K562 (cell line): ENCODE measurements at regions not wholly inside any gene's neighbourhood (a gene's known extent, or its start where the extent isn't known, plus 50 kb on each side); places are given as distances from the start of the nearest gene placed in this dataset.

Experiments
- ATAC-seq: fragments of 200-7000 bp; cut with Tn5 transposase; 3 replicates; pipeline ENCODE4 v1.9.1; 2020; ENCODE audit warnings: moderate library complexity
- BruUV-seq: library from RNA; stranded (reverse); fragments of 400-500 nt; replicated peaks from 2 replicates; lab custom pipeline; 2021; lab: Mats Ljungman, UMichigan
- CTCF ChIA-PET: fragments of 300-600 bp; formaldehyde crosslinking; extraction: SDS; loops from one replicate; lab custom pipeline; 2021; ENCODE audit warnings: low intra/inter-chr PET ratio; lab: Yijun Ruan, JAX
- POLR2A ChIA-PET: fragments of 300-600, 350-650 bp; sonication (Branson Sonifier 250); formaldehyde crosslinking; extraction: SDS; loops from one replicate; lab custom pipeline; 2021; ENCODE audit warnings: antibody characterized with exemption, inconsistent platforms; lab: Yijun Ruan, JAX
- DNase-seq, 4 experiments: peaks; one replicate each; pipeline versions ENCODE4 v3.0.0 to v3.0.0-alpha.2; 2011 to 2018; ENCODE audit warnings: low spot score in 3 of 4, mixed read lengths in 3 of 4; ENCODE audit errors: extremely low read depth in 1 of 4
- FAIRE-seq: peaks from 2 replicates; lab custom pipeline; 2011; peaks lifted over from hg19 to GRCh38; lab: Jason Lieb, UNC
- H2AFZ ChIP-seq: 2 replicates; pipeline ENCODE4 v1.6.0; 2011; ENCODE audit warnings: low read depth, low read length, control low read depth, inconsistent platforms
- H3K27ac ChIP-seq: fragments of 200-600 bp; 3 replicates; pipeline ENCODE4 v1.8.0; 2011; ENCODE audit warnings: low read depth, mild to moderate bottlenecking, control low read depth, inconsistent platforms, low read length, moderate library complexity, mixed read lengths; ENCODE audit errors: extremely low read depth
- H3K27me3 ChIP-seq, 2 experiments: fragments of 300-600 bp in 1 of 2; 2 replicates in 1 of 2; 3 replicates in 1 of 2; pipeline versions ENCODE4 v1.6.0 to v1.8.0; 2011; ENCODE audit warnings: inconsistent platforms in 2 of 2, low read length in 2 of 2, mild to moderate bottlenecking in 1 of 2, mixed read lengths in 1 of 2, moderate library complexity in 1 of 2; ENCODE audit not compliant: control insufficient read depth in 2 of 2, insufficient read depth in 2 of 2
- H3K36me3 ChIP-seq: fragments of 300-600 bp; 3 replicates; pipeline ENCODE4 v1.8.0; 2011; ENCODE audit warnings: mild to moderate bottlenecking, low read length, inconsistent platforms; ENCODE audit not compliant: control insufficient read depth, insufficient read depth
- H3K4me1 ChIP-seq, 2 experiments: fragments of 200-600 bp in 1 of 2; replicated peaks in 1 of 2; 2 replicates in 1 of 2; 3 replicates in 1 of 2; pipeline versions ENCODE4 v1.5.1 to v1.8.0; 2011; ENCODE audit warnings: inconsistent platforms in 2 of 2, low read length in 2 of 2, mild to moderate bottlenecking in 1 of 2, mixed read lengths in 1 of 2, moderate library complexity in 1 of 2; ENCODE audit not compliant: control insufficient read depth in 2 of 2, insufficient read depth in 2 of 2
- H3K4me2 ChIP-seq: 2 replicates; pipeline ENCODE4 v1.6.1; 2011; ENCODE audit warnings: low read length, control low read depth, inconsistent platforms, mixed read lengths; ENCODE audit not compliant: insufficient read depth
- H3K4me3 ChIP-seq: fragments of 200-600 bp; sonication (generic), shearing (Covaris generic); 2 replicates; pipeline ENCODE4 v1.5.1; 2016; ENCODE audit warnings: control low read depth, inconsistent platforms
- H3K79me2 ChIP-seq: fragments of 200-600 bp; 3 replicates; pipeline ENCODE4 v1.8.0; 2011; ENCODE audit warnings: low read length, inconsistent platforms; ENCODE audit not compliant: control insufficient read depth, insufficient read depth
- H3K9ac ChIP-seq, 2 experiments: 2 replicates each; pipeline versions ENCODE4 v1.6.0 to v1.6.1; 2011; ENCODE audit warnings: low read depth in 2 of 2, low read length in 2 of 2, control low read depth in 1 of 2, inconsistent platforms in 1 of 2, mild to moderate bottlenecking in 1 of 2, mixed read lengths in 1 of 2; ENCODE audit not compliant: insufficient read depth in 1 of 2
- H3K9me1 ChIP-seq: one replicate; pipeline ENCODE4 v1.6.0; 2011; ENCODE audit warnings: inconsistent platforms, mild to moderate bottlenecking, low read length, moderate library complexity; ENCODE audit not compliant: control insufficient read depth, insufficient read depth
- H3K9me3 ChIP-seq: replicated peaks from 2 replicates; pipeline ENCODE4 v1.5.1; 2011; ENCODE audit warnings: low read depth, low read length, inconsistent platforms; ENCODE audit not compliant: control insufficient read depth, insufficient read depth
- H4K20me1 ChIP-seq: replicated peaks from 2 replicates; pipeline ENCODE4 v1.6.1; 2011; ENCODE audit warnings: low read length, inconsistent platforms, mixed read lengths; ENCODE audit not compliant: control insufficient read depth, insufficient read depth
- EP400 ChIP-seq: fragments of 450-650 bp; IDR thresholded peaks from 2 replicates; pipeline ENCODE4 v1.6.1; 2017; ENCODE audit warnings: antibody characterized with exemption, mild to moderate bottlenecking, moderate library complexity
- PURB ChIP-seq: sonication (generic); formaldehyde crosslinking; IDR thresholded peaks from 2 replicates; pipeline ENCODE4 v1.9.0; 2021; ENCODE audit warnings: low read depth, mild to moderate bottlenecking, missing genetic modification reagents
- ZNF121 ChIP-seq: sonication (generic); formaldehyde crosslinking; conservative IDR thresholded peaks from 2 replicates; pipeline ENCODE4 v1.8.0; 2022; ENCODE audit warnings: missing genetic modification reagents
- ZNF75A ChIP-seq: fragments of 450-650 bp; formaldehyde crosslinking; IDR thresholded peaks from 2 replicates; pipeline ENCODE4 v1.4.0; 2020; ENCODE audit warnings: mild to moderate bottlenecking
- WGBS: fragments of 100-300 bp; shearing (Covaris generic); methylation state at CpG from one replicate; pipeline ENCODE4 v1.1.6; 2016; ENCODE audit warnings: low coverage, mixed read lengths; ENCODE audit not compliant: insufficient coverage; ENCODE audit errors: missing lambda C conversion rate; 5-methylcytosine and 5-hydroxymethylcytosine counted together
- in situ Hi-C: fragments of 300-500 bp; cut with MboI; formaldehyde crosslinking; loops from 4 replicates; pipeline ENCODE4 v1.15.0; 2018; ENCODE audit warnings: inconsistent platforms, mixed read lengths
- intact Hi-C: fragments of 100-400 bp; cut with micrococcal nuclease; formaldehyde crosslinking; loops from 2 replicates; pipeline ENCODE4 v1.14.2; 2022
- TF ChIP-seq, protein P1 (sequence below): fragments of 200-600 bp; sonication (generic); IDR thresholded peaks from one replicate; pipeline ENCODE4 v1.6.1; 2012; ENCODE audit warnings: mild to moderate bottlenecking, low read depth, low read length, inconsistent platforms
- TF ChIP-seq, protein P2 (sequence below): fragments of 450-650 bp; IDR thresholded peaks from 2 replicates; pipeline ENCODE4 v1.6.1; 2016; ENCODE audit warnings: borderline replicate concordance

DNA sequence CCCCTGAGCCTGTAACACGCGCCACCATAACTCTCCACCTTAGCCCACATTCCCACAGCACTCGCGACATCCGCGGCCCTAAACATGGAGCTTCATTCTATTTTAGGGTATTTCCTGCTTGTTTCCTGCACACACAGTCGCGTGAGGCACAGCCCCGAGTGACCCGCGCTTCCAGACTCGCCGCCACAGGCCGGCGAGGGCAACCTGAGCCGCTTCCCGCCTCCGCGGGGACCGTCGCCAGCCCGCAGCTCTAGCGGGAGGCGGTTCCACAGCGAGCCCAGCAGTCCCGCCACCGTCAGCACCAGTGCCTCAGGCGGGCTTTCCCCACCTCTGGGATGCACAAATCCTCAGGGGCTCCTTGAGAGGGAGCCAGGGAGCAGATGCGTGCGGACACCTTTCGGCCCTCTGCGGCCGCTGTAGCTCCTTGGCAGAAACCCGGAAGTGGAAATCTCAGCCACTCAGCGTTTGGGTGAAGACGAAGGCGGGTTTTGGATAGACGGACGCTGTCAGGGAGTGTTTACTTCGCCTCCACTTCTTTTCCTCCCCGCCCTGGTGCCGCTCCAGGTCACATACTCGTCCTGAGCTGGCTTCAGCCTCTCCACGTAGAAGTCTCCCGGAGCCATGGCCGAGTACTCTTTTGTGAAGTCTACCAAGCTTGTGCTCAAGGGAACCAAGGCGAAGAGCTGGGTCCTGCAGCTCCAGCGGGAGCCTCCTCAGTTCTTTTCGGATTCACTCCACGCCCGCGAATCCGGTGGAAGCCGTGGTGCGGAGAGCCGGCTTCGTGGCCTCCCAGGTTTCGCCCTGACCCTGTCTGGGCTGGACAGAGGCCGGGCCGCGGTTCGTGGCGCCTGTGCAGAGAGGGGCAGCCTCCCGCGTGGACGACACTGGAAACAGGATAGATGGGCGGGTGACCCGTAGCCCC, 2177.4 kb upstream of the DEFB115 start:
- Histone ChIP-seq H3K9me1 (no peaks in the 10 kb centered on the region), H3K79me2 (peaks cover 26% of the 10 kb centered on the region), H3K4me2 (peak overlapping the region; percentile 76), H4K20me1 (no peaks in the 10 kb centered on the region), H3K9me3 (no peaks in the 10 kb centered on the region; the same call in none of the 2 replicates), H3K27me3 (no peaks in the 10 kb centered on the region), H3K36me3 (no peaks in the 10 kb centered on the region), H3K4me3 (peak overlapping the region; percentile 53), H3K9ac (peak overlapping the region; percentile 63 to 88), H3K4me1 (peaks cover 0 to 6% of the 10 kb centered on the region in 2 experiments; a peak in 2 of 5 replicates), H2AFZ (peak overlapping the region; percentile 89), H3K27ac (peak overlapping the region; percentile 66)
- intact Hi-C loops: loop anchor here (10.0 kb wide), 1 partner anchor 695 kb away; no protein-coding TSS in a partner anchor
- WGBS: 4% methylated on average over 66 of the region's 68 CpGs
- CTCF ChIA-PET: no interaction called here
- peak; percentile 99 for ATAC-seq
- in situ Hi-C loops: loop anchor here (5.0 to 25.0 kb wide), 2 partner anchors 417 to 532 kb away; no protein-coding TSS in a partner anchor
- no TSS peak for BruUV-seq
- peak; percentile 58 to 97 (median 71) for DNase-seq
- POLR2A ChIA-PET: interaction anchor here (0.6 to 1.0 kb wide), 2 partner anchors 700 to 702 kb away, joined by 3 to 4 read pairs; no protein-coding TSS in a partner anchor
- no peak for FAIRE-seq
- TF ChIP-seq, protein P1, sequence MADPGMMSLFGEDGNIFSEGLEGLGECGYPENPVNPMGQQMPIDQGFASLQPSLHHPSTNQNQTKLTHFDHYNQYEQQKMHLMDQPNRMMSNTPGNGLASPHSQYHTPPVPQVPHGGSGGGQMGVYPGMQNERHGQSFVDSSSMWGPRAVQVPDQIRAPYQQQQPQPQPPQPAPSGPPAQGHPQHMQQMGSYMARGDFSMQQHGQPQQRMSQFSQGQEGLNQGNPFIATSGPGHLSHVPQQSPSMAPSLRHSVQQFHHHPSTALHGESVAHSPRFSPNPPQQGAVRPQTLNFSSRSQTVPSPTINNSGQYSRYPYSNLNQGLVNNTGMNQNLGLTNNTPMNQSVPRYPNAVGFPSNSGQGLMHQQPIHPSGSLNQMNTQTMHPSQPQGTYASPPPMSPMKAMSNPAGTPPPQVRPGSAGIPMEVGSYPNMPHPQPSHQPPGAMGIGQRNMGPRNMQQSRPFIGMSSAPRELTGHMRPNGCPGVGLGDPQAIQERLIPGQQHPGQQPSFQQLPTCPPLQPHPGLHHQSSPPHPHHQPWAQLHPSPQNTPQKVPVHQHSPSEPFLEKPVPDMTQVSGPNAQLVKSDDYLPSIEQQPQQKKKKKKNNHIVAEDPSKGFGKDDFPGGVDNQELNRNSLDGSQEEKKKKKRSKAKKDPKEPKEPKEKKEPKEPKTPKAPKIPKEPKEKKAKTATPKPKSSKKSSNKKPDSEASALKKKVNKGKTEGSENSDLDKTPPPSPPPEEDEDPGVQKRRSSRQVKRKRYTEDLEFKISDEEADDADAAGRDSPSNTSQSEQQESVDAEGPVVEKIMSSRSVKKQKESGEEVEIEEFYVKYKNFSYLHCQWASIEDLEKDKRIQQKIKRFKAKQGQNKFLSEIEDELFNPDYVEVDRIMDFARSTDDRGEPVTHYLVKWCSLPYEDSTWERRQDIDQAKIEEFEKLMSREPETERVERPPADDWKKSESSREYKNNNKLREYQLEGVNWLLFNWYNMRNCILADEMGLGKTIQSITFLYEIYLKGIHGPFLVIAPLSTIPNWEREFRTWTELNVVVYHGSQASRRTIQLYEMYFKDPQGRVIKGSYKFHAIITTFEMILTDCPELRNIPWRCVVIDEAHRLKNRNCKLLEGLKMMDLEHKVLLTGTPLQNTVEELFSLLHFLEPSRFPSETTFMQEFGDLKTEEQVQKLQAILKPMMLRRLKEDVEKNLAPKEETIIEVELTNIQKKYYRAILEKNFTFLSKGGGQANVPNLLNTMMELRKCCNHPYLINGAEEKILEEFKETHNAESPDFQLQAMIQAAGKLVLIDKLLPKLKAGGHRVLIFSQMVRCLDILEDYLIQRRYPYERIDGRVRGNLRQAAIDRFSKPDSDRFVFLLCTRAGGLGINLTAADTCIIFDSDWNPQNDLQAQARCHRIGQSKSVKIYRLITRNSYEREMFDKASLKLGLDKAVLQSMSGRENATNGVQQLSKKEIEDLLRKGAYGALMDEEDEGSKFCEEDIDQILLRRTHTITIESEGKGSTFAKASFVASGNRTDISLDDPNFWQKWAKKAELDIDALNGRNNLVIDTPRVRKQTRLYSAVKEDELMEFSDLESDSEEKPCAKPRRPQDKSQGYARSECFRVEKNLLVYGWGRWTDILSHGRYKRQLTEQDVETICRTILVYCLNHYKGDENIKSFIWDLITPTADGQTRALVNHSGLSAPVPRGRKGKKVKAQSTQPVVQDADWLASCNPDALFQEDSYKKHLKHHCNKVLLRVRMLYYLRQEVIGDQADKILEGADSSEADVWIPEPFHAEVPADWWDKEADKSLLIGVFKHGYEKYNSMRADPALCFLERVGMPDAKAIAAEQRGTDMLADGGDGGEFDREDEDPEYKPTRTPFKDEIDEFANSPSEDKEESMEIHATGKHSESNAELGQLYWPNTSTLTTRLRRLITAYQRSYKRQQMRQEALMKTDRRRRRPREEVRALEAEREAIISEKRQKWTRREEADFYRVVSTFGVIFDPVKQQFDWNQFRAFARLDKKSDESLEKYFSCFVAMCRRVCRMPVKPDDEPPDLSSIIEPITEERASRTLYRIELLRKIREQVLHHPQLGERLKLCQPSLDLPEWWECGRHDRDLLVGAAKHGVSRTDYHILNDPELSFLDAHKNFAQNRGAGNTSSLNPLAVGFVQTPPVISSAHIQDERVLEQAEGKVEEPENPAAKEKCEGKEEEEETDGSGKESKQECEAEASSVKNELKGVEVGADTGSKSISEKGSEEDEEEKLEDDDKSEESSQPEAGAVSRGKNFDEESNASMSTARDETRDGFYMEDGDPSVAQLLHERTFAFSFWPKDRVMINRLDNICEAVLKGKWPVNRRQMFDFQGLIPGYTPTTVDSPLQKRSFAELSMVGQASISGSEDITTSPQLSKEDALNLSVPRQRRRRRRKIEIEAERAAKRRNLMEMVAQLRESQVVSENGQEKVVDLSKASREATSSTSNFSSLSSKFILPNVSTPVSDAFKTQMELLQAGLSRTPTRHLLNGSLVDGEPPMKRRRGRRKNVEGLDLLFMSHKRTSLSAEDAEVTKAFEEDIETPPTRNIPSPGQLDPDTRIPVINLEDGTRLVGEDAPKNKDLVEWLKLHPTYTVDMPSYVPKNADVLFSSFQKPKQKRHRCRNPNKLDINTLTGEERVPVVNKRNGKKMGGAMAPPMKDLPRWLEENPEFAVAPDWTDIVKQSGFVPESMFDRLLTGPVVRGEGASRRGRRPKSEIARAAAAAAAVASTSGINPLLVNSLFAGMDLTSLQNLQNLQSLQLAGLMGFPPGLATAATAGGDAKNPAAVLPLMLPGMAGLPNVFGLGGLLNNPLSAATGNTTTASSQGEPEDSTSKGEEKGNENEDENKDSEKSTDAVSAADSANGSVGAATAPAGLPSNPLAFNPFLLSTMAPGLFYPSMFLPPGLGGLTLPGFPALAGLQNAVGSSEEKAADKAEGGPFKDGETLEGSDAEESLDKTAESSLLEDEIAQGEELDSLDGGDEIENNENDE: no peak
- TF ChIP-seq, protein P2, sequence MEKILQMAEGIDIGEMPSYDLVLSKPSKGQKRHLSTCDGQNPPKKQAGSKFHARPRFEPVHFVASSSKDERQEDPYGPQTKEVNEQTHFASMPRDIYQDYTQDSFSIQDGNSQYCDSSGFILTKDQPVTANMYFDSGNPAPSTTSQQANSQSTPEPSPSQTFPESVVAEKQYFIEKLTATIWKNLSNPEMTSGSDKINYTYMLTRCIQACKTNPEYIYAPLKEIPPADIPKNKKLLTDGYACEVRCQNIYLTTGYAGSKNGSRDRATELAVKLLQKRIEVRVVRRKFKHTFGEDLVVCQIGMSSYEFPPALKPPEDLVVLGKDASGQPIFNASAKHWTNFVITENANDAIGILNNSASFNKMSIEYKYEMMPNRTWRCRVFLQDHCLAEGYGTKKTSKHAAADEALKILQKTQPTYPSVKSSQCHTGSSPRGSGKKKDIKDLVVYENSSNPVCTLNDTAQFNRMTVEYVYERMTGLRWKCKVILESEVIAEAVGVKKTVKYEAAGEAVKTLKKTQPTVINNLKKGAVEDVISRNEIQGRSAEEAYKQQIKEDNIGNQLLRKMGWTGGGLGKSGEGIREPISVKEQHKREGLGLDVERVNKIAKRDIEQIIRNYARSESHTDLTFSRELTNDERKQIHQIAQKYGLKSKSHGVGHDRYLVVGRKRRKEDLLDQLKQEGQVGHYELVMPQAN: peak; percentile 42; the same call in 1 of the 2 replicates
- no peak for TF ChIP-seq ZNF75A (CRISPR knock-in tag)
- TF ChIP-seq EP400: peak; percentile 32; the same call in 1 of the 2 replicates
- no peak for TF ChIP-seq PURB (CRISPR knock-in tag)
- TF ChIP-seq ZNF121 (CRISPR knock-in tag): no peak
